HG03520 (cell line): ENCODE measurements at regions not wholly inside any gene's neighbourhood (a gene's known extent, or its start where the extent isn't known, plus 50 kb on each side); places are given as distances from the start of the nearest gene placed in this dataset.

Experiments
- ATAC-seq: cut with Tn5 transposase; IDR thresholded peaks from one replicate; pipeline ENCODE4 v1.9.1; 2021; ENCODE audit warnings: mild to moderate bottlenecking, moderate library complexity; ENCODE audit not compliant: unreplicated experiment

- ATAC-seq = no peak
Measured at GRCh38 chr12:125412506-125412905, 347.3 kb downstream of the AACS start.

DNA sequence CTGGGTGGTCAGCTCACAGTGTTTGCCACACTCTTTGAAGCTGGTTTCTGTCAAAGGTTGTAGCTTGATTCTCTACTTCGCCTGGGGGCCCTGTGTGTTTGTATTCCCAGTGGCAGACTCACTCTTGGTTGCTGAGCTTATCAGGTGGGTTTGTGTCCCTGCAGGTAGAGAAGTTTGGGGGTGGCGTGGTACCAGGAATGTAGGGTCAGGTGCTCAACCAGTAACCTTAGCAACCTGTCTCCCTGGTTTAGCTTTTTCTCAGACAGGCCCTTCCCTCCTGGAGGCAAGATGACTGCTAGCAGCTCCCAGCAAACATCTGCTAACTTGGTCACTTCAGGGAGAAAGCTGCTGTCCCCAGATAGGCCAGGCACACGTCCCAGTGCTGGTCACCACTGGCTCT is 352.2 kb downstream of the AACS start:
- no peak for ATAC-seq

DNA sequence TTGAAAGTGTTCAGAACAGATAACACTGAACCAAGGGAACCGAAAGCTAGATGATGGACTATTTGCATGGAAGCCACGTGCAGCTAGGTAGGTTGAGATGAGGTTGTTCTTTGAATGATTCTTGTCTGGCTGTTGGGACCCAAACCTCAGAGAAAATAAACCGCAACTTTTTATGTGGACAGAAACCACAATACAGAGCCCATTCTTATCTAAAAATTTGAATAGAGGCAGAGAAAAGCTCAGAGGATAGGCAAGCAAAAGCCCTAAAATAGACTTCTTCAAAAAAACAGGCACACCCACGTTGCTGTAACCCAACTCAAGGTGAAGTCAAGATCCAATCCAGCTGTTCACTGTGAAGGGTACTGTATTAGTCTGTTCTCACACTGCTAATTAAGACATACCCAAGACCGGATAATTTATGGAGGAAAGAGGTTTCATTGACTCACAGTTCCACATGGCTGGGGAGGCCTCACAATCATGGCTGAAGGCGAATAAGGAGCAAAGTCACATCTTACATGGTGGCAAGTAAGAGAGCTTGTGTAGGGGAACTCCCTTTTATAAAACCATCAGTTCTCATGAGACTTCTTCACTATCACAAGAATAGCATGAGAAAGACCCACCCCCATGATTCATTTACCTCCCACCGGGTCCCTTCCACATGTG is 353.8 kb downstream of the AACS start:
- ATAC-seq = peak; percentile 71

GRCh38 chr12:125424909-125425308 is 359.7 kb downstream of the AACS start:
- no peak for ATAC-seq

DNA sequence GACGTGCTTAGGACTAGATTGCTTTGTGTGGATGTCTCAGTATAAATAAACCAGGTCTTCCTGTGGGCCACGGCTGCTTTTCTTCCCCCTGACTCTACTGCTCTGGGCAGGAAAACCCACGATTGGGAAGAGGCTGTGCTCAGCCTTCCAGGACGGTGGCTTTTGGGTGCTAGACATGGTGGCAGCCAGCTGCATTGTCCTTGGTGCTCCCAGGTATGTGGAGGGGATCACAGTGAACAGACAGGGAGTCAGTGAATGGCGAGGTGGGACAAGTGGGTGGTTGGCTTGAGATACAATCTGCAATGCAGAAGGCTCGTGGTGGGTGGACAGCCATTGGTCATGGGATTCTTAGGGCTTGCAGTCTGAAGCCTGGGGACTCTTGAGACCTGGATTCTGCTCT is 366.3 kb downstream of the AACS start:
- ATAC-seq = no peak

DNA sequence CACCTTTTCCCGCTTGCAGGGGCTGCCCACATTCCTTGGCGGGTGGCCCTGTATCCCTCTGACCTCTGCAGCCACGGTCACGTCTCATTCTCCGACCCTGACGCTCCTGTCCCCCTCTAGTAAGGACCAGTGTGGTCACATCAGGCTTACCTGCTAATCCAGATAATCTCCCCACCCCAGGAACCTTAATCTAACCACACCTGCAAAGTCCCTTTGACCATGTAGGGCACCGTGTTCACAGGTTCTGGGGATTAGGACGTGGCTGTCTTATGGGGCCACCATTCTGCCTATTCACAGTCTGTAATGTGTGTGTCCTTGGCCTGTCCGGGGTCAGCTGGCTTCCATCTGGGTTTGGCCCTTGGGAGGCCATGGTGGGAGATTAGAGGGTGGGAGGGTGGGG is 368.9 kb downstream of the AACS start:
- no peak for ATAC-seq

DNA sequence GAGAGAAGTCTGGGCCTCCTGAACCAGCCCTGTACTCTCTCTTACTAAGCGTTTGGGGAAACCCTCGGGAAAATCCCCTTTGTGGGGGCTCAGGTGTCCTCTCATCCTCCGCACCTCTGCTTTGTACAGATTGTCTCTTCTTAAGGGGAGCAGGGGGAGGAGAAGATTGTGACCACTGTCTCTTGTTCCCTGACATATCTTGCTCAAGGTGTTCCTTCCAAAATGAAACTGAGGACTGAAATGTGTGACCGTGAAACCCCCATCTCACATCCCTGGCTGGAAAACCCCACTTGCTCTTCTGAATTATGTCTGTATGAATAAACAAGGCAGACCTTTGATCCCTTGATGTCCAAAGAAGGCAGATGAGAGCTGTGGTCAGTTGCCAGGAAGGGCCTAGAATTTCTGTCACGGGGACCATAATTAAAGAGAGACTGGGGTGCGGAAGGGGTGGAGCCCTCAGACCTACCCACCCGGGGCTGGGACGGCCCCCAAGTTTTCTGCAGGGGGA is 369.8 kb downstream of the AACS start:
- ATAC-seq = peak; percentile 73

DNA sequence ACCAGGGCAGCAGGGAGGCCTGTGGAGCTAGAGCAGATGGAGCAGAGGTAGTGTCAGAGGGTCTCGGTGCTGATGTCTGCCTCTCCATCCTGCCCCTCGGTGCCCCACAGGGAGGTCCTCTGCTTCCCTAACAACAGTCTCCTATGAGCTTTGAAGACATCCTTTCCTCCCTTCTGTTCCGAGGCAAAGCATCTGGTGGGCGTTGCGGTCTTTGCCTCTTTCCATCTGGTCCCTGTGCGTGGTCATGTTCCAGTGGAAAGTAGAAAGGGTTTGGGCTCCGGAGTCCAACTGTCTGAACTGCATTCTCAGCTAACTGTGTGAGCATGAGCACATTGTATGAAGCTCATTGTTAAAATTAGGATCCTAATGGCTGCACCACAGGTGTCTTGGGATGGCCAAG is 370.6 kb downstream of the AACS start:
- no peak for ATAC-seq

- no peak for ATAC-seq
Measured at GRCh38 chr12:125436686-125437085, 371.5 kb downstream of the AACS start.

GRCh38 chr12:125440399-125440798 is 375.2 kb downstream of the AACS start:
- no peak for ATAC-seq

- ATAC-seq = no peak
Measured at GRCh38 chr12:125443341-125443740, 378.1 kb downstream of the AACS start.

DNA sequence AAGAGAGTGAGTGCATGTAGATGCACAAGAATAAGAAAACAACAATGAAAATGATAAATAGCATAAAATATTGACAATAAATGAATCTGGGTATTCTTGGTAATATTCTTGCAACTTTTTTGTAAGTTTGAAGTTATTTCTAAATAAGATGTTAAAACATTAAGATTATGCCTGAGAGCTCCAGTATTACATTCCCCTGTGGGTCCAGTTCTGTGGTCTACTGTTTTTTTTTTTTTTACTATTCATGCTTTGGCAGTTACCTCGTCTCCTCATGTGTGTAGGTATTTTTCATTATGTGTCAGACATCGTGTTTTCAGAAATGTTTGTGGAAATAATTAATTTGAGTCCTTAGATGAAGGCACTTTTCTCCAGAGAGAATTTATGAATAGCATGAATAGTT is 386.2 kb downstream of the AACS start:
- no peak for ATAC-seq

GRCh38 chr12:125453751-125454150 is 388.5 kb downstream of the AACS start:
- no peak for ATAC-seq

GRCh38 chr12:125454291-125454690 is 389.1 kb downstream of the AACS start:
- no peak for ATAC-seq

DNA sequence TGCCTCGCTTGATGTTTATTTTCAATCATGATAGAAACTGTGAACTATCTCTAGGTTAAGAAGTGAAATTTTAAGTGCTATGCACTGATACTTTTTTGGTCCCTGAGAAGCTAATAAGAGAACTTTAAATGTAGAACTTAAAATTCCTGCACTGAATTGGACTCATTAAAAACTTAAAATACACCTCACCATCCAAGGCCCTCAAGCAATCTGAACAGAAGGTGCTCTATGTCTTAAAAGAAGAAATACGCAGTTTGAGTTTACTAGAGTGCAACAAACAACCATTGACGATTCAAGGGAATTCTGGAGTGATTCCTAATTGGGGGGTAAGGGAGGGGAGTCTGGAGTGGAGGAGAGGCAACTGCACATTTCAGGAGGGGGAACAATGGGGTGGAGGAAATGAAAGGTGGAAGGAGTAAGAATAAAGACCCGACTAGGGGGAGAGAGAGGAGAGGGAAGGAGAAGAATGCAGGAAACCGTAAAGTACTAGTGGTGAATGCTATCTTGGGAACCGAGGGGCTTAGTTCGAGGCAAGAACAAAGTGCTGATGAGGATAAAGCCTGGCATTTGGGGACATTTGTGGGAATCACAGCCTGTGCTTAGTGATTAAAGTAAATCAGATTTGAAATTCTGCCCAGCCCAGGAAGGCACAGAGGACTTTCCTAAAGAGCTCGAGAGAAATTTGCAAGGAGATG is 389.7 kb downstream of the AACS start:
- no peak for ATAC-seq

- ATAC-seq = no peak
Measured at GRCh38 chr12:125455556-125455955, 390.3 kb downstream of the AACS start.

DNA sequence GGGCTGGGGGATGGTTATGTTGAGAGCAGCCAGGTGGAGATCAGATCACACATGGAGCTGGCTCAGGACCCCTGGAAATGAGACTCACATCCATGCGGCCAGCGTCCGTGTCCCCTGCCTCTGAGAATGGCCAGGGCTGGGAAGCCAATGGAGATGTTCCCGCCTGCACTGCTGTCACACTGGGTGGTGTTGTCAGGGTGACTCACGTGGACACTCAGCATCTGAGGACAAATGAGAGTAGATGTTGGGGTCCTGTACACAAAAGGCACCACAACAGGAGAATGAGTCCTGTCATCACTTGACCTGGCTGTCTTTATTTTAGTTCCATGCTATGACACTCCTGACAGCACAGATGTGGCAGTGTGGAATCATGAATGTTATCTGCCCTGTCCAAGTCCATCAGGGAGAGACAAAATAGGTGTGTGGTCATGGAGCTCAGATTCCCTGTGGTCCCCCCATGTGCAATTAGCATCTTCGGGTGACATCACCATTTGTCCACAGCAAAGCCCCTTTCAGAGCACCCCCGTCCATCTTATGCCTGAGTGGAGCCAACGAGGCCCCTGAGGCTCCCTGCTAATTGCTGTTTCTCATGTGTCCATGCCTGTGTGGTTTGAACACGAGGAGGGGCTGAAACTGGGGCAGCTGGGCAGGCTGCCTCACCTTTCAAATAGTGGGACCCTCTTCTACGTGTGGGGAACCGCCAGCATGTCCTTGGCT is 393.5 kb downstream of the AACS start:
- ATAC-seq = no peak

DNA sequence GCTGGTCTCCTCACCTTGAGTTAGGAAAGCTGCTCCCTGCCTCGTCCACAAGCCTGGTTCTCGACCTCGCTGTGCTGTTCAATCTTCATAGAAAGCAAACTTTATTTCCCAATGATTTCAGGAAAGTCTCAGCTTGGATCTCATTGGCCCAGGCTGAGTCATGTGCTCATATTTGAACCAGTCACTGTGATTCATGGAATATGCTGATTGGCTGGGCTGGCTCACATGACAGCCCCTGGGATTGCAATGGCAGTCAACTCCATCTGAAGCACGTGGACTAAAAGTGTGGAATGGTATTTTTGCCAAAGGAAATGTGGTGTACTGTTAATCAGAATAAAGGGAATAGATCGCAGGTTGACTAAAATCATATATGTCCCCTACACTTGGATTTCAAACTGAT is 396.6 kb downstream of the AACS start:
- no peak for ATAC-seq

DNA sequence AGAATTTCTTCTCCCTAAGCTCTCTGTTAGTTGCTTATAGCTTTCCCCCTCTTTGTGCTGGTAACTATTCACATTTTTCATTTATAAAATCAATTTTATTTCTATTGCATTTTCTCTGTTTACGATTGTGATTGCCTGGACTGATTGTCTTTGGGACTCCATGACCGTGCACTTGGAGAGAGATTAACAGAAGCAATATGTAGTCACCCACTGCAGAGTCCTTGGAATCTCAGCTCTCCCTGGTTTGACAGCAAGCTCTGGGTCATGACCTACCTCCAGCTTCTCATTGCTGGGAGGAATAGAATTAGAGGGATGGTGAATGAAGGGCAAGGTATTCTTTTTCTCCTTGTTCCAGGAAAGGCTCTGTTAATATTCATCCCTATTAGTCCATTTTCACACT is 398.2 kb downstream of the AACS start:
- ATAC-seq = no peak

DNA sequence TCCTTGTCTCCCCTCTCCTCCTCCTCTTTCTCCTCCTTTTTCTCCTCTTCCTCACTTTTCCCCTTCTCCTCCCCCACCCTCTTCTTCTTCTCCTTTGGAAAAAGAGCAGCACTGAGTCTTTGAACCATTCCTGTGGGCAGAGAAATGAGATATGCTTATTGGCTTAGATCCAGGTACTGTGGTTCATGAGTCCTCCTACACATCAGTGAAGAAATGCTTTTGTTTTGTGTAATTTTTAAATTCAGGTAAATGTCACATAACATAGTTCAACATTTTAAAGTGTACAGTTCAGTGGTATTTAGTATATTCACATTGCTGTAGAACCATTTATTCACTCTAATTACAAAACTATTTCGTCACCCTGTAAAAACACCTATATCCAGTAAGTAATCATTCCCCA is 402.1 kb downstream of the AACS start:
- ATAC-seq = no peak

GRCh38 chr12:125469683-125470082 is 404.4 kb downstream of the AACS start:
- no peak for ATAC-seq
